AG04449 (cell line): ENCODE measurements at regions not wholly inside any gene's neighbourhood (a gene's known extent, or its start where the extent isn't known, plus 50 kb on each side); places are given as distances from the start of the nearest gene placed in this dataset.
A peak's percentile ranks its signal among the peaks of the same experiment; 100 is the strongest.

ENCODE experiments used
- CTCF ChIA-PET: fragments of 350-600 bp; formaldehyde crosslinking; extraction: SDS; loops from one replicate; lab custom pipeline; 2021; ENCODE audit warnings: antibody characterized with exemption; lab: Yijun Ruan, JAX
- POLR2A ChIA-PET: fragments of 400-600, 350-600 bp; formaldehyde crosslinking; extraction: SDS; loops from one replicate; lab custom pipeline; 2020; ENCODE audit warnings: antibody characterized with exemption, inconsistent platforms; lab: Yijun Ruan, JAX
- DNase-seq: peaks from one replicate; pipeline ENCODE4 v3.0.0-alpha.2; 2010; ENCODE audit warnings: low read depth, low spot score
- H3K4me3 ChIP-seq: 2 replicates; pipeline ENCODE4 v1.5.1; 2011; ENCODE audit warnings: low read depth, mild to moderate bottlenecking, control low read depth, low read length
- CTCF ChIP-seq: IDR thresholded peaks from one replicate; pipeline ENCODE4 v1.5.1; 2011; ENCODE audit warnings: mild to moderate bottlenecking, moderate library complexity, low read length, control low read depth, inconsistent platforms; ENCODE audit not compliant: insufficient read depth; ENCODE audit errors: missing control alignments

GRCh38 chr1:213324859-213325258, 273.8 kb downstream of the RPS6KC1 start:
- CTCF ChIA-PET: interaction anchor here (0.8 to 1.3 kb wide), 2 partner anchors 8 to 50 kb away, joined by 3 read pairs; no protein-coding TSS in a partner anchor
- no peak for DNase-seq
- POLR2A ChIA-PET: no interaction called here
- no peak overlapping the region for H3K4me3 ChIP-seq
- no peak for TF ChIP-seq CTCF

GRCh38 chr1:213325482-213325881, 274.4 kb downstream of the RPS6KC1 start:
- POLR2A ChIA-PET: no interaction called here
- H3K4me3 ChIP-seq: no peak overlapping the region
- CTCF ChIA-PET: interaction anchor here (0.8 kb wide), 1 partner anchor 8 kb away, joined by 3 read pairs; no protein-coding TSS in a partner anchor
- no peak for TF ChIP-seq CTCF
- no peak for DNase-seq

GRCh38 chr1:213326281-213327016, 275.4 kb downstream of the RPS6KC1 start:
- ChIA-PET CTCF (interaction anchor here (1.3 kb wide), 1 partner anchor 48 kb away, joined by 5 read pairs; no protein-coding TSS in a partner anchor), POLR2A (no interaction called here)
- no peak overlapping the region for H3K4me3 ChIP-seq
- no peak for TF ChIP-seq CTCF
- no peak for DNase-seq

GRCh38 chr1:213327017-213327667, 276.1 kb downstream of the RPS6KC1 start:
- ChIA-PET CTCF (interaction anchor here (1.3 kb wide), 1 partner anchor 47 kb away, joined by 5 read pairs; no protein-coding TSS in a partner anchor), POLR2A (no interaction called here)
- no peak for TF ChIP-seq CTCF
- H3K4me3 ChIP-seq: peak overlapping the region; percentile 12; the same call in 1 of the 2 replicates
- peak; percentile 62 for DNase-seq

GRCh38 chr1:213329406-213330008, 278.5 kb downstream of the RPS6KC1 start:
- no peak for TF ChIP-seq CTCF
- POLR2A ChIA-PET: no interaction called here
- DNase-seq: no peak
- CTCF ChIA-PET: no interaction called here
- no peak overlapping the region for H3K4me3 ChIP-seq

GRCh38 chr1:213330281-213330680, 279.2 kb downstream of the RPS6KC1 start:
- CTCF ChIA-PET: no interaction called here
- no peak overlapping the region for H3K4me3 ChIP-seq
- no peak for DNase-seq
- POLR2A ChIA-PET: interaction anchor here (0.5 kb wide), 1 partner anchor 46 kb away, joined by 5 read pairs; no protein-coding TSS in a partner anchor
- TF ChIP-seq CTCF: no peak
